Sciatic nerve (tissue), 2 donors: ENCODE measurements at regions not wholly inside any gene's neighbourhood (a gene's known extent, or its start where the extent isn't known, plus 50 kb on each side); places are given as distances from the start of the nearest gene placed in this dataset.

ENCODE experiments used
- ATAC-seq: fragments of 200-7000 bp; cut with Tn5 transposase; one replicate; pipeline ENCODE4 v1.9.1; 2020; ENCODE audit warnings: mild to moderate bottlenecking, moderate library complexity
- DNase-seq: peaks from one replicate; pipeline ENCODE4 v3.0.0-alpha.2; 2020; ENCODE audit warnings: low spot score
- intact Hi-C: fragments of 100-400 bp; cut with DNase I; formaldehyde crosslinking; loops from one replicate; pipeline ENCODE4 v1.14.2; 2022
- donor health status: DM: no; HTN: no; CAD: no.
- donor health status: DM: no; HTN: no; CAD: no.

DNA sequence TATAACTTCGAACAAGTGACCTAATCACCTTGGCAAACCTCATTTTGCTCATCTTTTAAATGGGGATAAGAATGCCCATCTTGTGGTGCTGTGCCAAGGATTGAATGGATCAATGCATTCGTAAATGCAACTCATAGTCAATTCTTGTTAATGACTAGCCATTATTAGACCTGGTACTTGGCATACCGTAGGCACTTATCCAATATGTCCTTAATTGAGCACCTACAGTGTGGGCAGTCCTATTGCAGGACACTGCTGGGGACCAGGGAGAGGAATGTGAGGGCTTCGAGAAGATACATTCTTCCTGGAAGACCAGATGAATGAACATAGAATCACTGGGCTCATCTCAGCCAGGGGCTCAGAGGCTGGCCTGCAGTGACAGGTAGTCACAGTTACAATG, 177.2 kb upstream of the TLE3 start:
- ATAC-seq: no peak
- DNase-seq: no peak
- intact Hi-C loops: no loop called here

- intact Hi-C loops: no loop called here
- ATAC-seq (no peak), DNase-seq (no peak)
These were observed 176.7 kb upstream of the TLE3 start for GRCh38 chr15:70274255-70274880.

GRCh38 chr15:70273808-70274207, 176.1 kb upstream of the TLE3 start:
- intact Hi-C loops: no loop called here
- no peak for DNase-seq
- no peak for ATAC-seq

GRCh38 chr15:70272565-70273355, 175.0 kb upstream of the TLE3 start:
- DNase-seq (no peak), ATAC-seq (no peak)
- intact Hi-C loops: no loop called here

DNA sequence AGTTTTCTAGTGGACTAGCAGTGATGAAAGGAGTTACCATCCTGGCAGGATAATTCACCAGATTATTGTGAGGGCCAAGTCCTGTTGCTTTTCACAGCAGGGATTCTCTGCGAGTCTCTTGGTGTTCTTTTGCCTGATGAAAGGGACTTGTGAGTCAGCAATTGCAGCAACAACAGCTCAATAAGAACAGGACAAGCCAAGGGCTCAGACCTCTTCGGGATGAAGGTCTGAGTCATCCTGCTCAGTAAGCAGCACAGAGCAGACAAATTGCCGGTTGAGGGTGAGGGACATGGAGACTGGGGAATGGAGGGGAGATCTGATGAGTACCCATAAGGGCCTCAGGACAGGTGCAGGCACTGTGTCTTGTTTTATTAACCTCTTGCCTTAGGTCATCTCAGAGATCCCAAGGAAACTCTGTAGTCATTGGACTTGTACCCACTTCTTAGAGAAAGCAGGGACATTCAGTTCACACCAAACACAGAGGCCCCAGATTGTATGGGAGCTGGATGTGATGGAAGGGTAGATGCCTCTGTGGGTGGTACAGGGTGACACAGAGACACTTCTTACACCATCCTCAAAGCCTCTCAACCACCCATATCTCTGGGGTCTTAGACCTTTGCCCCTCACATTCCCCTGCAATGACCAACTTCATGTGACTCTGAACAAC, 173.8 kb upstream of the TLE3 start:
- ATAC-seq (peak; percentile 85), DNase-seq (no peak)
- intact Hi-C loops: no loop called here

DNA sequence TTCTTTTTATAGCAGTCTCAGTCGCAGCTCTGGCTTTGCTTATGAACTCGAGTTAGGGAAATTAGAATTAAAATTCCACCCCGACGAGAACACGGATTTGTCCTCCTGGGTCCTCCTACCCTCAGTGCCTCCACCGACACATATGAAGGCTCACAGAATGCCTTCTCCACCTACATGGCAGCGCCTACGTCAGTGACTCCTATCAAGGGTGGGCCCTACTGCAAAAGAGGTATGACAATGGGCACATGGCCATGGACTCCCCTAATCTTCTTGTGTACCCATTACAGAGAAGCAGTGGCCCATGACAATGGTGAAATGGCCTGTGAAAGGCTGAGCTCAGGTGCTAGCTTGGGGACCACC, 173.0 kb upstream of the TLE3 start:
- DNase-seq (no peak), ATAC-seq (no peak)
- intact Hi-C loops: no loop called here

DNA sequence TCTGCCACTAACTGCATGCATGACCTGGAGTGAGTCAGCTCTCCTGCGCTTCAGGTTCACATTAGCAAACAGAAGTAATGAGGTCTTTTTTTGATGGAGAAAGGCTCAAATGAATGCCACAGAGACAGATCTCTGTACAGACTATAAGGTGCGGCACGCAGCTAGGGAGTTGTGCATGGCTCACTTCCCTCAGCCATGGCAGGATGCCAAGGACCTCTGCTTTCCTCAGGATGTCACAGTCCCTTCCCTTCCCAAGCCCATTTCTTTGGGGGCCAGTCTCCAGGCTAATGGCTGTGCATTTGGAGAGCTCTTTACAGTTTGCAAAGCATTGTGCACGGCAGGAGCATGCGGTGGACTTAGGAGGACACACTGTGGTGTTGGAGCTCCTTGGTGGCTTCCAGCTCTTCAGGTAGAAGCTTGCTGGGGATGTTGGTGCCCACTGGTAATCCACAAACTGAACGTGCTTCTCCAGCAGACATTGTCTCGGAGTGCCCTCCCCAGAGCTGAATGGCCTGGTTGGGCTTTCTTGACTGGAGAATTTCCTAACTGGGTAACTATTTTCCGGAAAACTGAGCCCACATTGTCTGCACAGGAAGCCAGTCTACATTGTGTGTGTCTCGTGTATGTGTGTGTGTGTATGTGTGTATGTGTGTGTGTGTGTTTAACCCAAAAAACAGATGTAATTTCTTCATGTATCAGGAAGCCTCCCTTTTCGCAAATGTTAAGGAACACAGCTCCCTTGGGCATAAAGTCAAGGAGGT, 172.5 kb upstream of the TLE3 start:
- peak; percentile 78 for DNase-seq
- intact Hi-C loops: no loop called here
- peak; percentile 17 for ATAC-seq

- ATAC-seq: no peak
- no peak for DNase-seq
- intact Hi-C loops: no loop called here
These were observed 171.7 kb upstream of the TLE3 start for GRCh38 chr15:70269311-70269911.

GRCh38 chr15:70268698-70269251, 171.1 kb upstream of the TLE3 start:
- intact Hi-C loops: no loop called here
- ATAC-seq: no peak
- DNase-seq: no peak

DNA sequence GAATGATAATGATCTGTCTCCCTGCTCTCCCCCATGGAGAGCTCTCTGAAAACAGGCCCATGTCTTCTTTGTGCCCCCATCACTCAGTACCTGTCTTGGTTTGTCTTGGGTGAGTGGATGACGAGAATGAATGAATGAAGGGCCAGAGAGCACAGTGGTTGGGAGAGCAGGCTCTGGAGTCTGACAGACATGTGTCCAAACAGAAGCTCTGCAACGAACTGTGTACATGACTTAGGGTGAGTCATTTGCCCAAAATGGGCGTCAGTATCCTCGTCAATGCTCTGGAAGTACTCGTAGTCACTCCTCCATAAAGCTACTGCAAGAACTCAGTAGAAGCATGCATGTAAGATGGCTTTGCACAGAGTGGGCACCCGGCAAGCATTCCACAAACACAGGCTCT, 170.2 kb upstream of the TLE3 start:
- ATAC-seq (no peak), DNase-seq (no peak)
- intact Hi-C loops: no loop called here

GRCh38 chr15:70267306-70267705, 169.6 kb upstream of the TLE3 start:
- no peak for DNase-seq
- ATAC-seq: no peak

GRCh38 chr15:70266412-70267121, 168.8 kb upstream of the TLE3 start:
- ATAC-seq: peak; percentile 83
- peak; percentile 89 for DNase-seq
- intact Hi-C loops: no loop called here

More at GRCh38 chr15:70267306-70267705, 169.6 kb upstream of the TLE3 start:
- intact Hi-C loops: no loop called here

- ATAC-seq (no peak), DNase-seq (no peak)
- intact Hi-C loops: no loop called here
These were observed 168.3 kb upstream of the TLE3 start for GRCh38 chr15:70265986-70266385.

DNA sequence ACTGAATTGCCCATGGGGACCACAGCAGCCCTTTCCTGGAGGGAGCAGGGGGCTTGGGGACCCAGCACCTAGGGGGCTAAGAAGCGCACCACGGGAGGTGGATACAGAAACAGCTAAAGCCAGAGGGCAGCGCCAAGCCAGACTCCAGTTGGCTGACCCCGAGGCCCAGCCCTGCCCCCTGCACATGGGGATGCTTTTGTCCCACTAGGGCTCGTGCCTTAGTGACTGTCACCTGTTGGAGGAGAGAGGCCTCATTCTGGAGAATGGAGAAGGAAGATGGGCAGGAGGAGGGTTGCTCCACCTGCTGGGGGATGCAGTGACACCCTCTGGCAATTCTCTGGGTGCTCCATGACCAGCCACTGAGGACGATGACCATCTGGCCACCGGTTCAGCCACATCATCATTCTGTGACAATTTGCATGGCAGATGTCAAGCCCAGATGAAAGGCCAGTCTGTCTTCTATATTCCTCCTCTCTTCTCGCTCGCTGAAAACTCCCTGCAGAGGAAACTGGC, 167.8 kb upstream of the TLE3 start:
- no peak for DNase-seq
- intact Hi-C loops: no loop called here
- no peak for ATAC-seq

- DNase-seq: no peak
- ATAC-seq: no peak
- intact Hi-C loops: no loop called here
These were observed 167.2 kb upstream of the TLE3 start for GRCh38 chr15:70264738-70265465.

GRCh38 chr15:70264014-70264582, 166.4 kb upstream of the TLE3 start:
- ATAC-seq: no peak
- intact Hi-C loops: no loop called here
- DNase-seq: no peak

DNA sequence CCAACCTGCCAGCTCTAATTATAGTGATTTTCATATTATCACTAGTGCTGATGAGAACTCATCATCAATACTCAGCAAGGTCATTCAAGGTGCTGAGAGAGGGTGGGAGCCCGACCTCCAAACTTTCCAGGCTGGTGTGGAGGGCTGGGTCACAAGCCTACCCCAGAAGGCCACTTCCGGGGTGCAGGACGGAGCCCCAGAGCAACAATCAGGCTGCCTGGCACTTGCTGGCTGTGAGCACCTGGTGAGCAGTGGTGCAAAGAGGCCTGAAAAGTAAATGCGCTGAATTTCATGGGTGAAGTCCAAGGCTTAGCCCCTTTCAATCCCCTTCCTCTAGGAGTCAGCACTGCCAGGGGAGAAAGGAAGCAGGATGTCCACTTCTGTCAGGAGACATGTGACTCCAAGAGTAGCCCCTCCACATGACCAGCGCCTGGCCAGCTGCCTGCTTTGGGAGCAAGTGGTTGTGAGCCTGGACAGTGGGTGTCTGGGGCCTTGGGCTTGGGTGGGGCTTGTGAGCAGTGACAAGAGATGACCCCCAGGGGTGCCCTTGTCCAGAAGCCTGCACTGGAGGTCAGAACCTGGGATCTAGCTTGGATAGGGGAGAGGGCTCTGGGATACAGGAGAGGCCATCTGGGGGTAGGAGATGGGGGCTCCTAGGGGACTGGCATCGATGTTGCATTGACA, 165.0 kb upstream of the TLE3 start:
- no peak for ATAC-seq
- intact Hi-C loops: no loop called here
- DNase-seq: no peak
